Fibroblast of skin of scalp (primary cell): ENCODE measurements at regions not wholly inside any gene's neighbourhood (a gene's known extent, or its start where the extent isn't known, plus 50 kb on each side); places are given as distances from the start of the nearest gene placed in this dataset.
A peak's percentile ranks its signal among the peaks of the same experiment; 100 is the strongest.

Experiments used
- DNase-seq: peaks from one replicate; pipeline ENCODE4 v3.0.0-alpha.2; 2013

GRCh38 chr3:107289354-107289753 is 87.9 kb upstream of the CCDC54 start:
- no peak for DNase-seq

- no peak for DNase-seq
These were observed 83.1 kb upstream of the CCDC54 start for GRCh38 chr3:107294117-107294516.

- DNase-seq: no peak
These were observed 79.6 kb upstream of the CCDC54 start for GRCh38 chr3:107297597-107297996.

- no peak for DNase-seq
These were observed 70.0 kb upstream of the CCDC54 start for GRCh38 chr3:107307205-107307604.

GRCh38 chr3:107308716-107309115 is 68.5 kb upstream of the CCDC54 start:
- DNase-seq: no peak

GRCh38 chr3:107309312-107309711 is 67.9 kb upstream of the CCDC54 start:
- DNase-seq: no peak

- DNase-seq: no peak
These were observed 63.5 kb upstream of the CCDC54 start for GRCh38 chr3:107313711-107314110.

- DNase-seq: peak; percentile 56
These were observed 62.1 kb upstream of the CCDC54 start for GRCh38 chr3:107315141-107315540.

GRCh38 chr3:107323723-107324122 is 53.5 kb upstream of the CCDC54 start:
- no peak for DNase-seq

- no peak for DNase-seq
These were observed 51.8 kb upstream of the CCDC54 start for GRCh38 chr3:107325446-107325845.
